GM12878 (cell line): ENCODE measurements at regions not wholly inside any gene's neighbourhood (a gene's known extent, or its start where the extent isn't known, plus 50 kb on each side); places are given as distances from the start of the nearest gene placed in this dataset.

Experiments used
- ATAC-seq: fragments of 200-7000 bp; cut with Tn5 transposase; 3 replicates; pipeline ENCODE4 v1.9.1; 2020; ENCODE audit warnings: mild to moderate bottlenecking, moderate library complexity
- BruUV-seq: library from RNA; stranded (reverse); fragments of 400-500 nt; replicated peaks from 2 replicates; lab custom pipeline; 2021; lab: Mats Ljungman, UMichigan
- CTCF ChIA-PET: fragments of 300-600 bp; sonication (Branson Sonifier 250); formaldehyde crosslinking; extraction: SDS; loops from one replicate; lab custom pipeline; 2021; ENCODE audit warnings: inconsistent platforms; lab: Yijun Ruan, JAX
- POLR2A ChIA-PET: fragments of 350-600 bp; formaldehyde crosslinking; extraction: SDS; loops from one replicate; lab custom pipeline; 2021; ENCODE audit warnings: inconsistent platforms; lab: Charles Lee
- RAD21 ChIA-PET: fragments of 300-600 bp; sonication (Branson Sonifier 250); formaldehyde crosslinking; loops from one replicate; lab custom pipeline; 2023; ENCODE audit warnings: antibody characterized with exemption; ENCODE audit not compliant: unreplicated experiment; lab: Charles Lee
- SMC1A ChIA-PET: fragments of 300-600 bp; sonication (Branson Sonifier 250); formaldehyde crosslinking; loops from one replicate; lab custom pipeline; 2023; ENCODE audit not compliant: unreplicated experiment, uncharacterized antibody; lab: Charles Lee
- DNase-seq: peaks from one replicate; pipeline ENCODE4 v3.0.0-alpha.2; 2011; ENCODE audit warnings: low read depth, low spot score
- FAIRE-seq: peaks from 3 replicates; lab custom pipeline; 2011; peaks lifted over from hg19 to GRCh38; lab: Jason Lieb, UNC
- H2AFZ ChIP-seq: 2 replicates; pipeline ENCODE4 v1.6.0; 2011; ENCODE audit warnings: low read depth, low read length, control low read depth; ENCODE audit not compliant: control insufficient read depth
- H3K27ac ChIP-seq: 2 replicates; pipeline ENCODE4 v1.5.1; 2011; ENCODE audit warnings: control low read depth; ENCODE audit not compliant: control insufficient read depth, insufficient read depth
- H3K27me3 ChIP-seq, 2 experiments: replicated peaks in 1 of 2; 2 replicates each; pipeline versions ENCODE4 v1.6.0 to v1.6.1; 2011; ENCODE audit warnings: low read length in 1 of 2; ENCODE audit not compliant: control insufficient read depth in 2 of 2, insufficient read depth in 2 of 2
- H3K36me3 ChIP-seq, 2 experiments: 2 replicates each; pipeline ENCODE4 v1.5.1; 2011; ENCODE audit warnings: low read length in 1 of 2; ENCODE audit not compliant: control insufficient read depth in 2 of 2, insufficient read depth in 2 of 2
- H3K4me1 ChIP-seq: 2 replicates; pipeline ENCODE4 v1.6.1; 2011; ENCODE audit warnings: mild to moderate bottlenecking, low read length, moderate library complexity, mixed read lengths; ENCODE audit not compliant: control insufficient read depth, insufficient read depth
- H3K4me2 ChIP-seq: 2 replicates; pipeline ENCODE4 v1.6.0; 2011; ENCODE audit warnings: control low read depth; ENCODE audit not compliant: control insufficient read depth, insufficient read depth
- H3K4me3 ChIP-seq: fragments of 200-600 bp; sonication (generic); 2 replicates; pipeline ENCODE4 v1.5.1; 2016
- H3K79me2 ChIP-seq: 2 replicates; pipeline ENCODE4 v1.6.0; 2011; ENCODE audit warnings: low read length; ENCODE audit not compliant: control insufficient read depth, insufficient read depth
- H3K9ac ChIP-seq: 2 replicates; pipeline ENCODE4 v1.8.0; 2011; ENCODE audit warnings: low read length, control low read depth, mixed read lengths; ENCODE audit not compliant: control insufficient read depth, insufficient read depth
- H3K9me3 ChIP-seq: replicated peaks from 3 replicates; pipeline ENCODE4 v1.5.1; 2011; ENCODE audit warnings: mild to moderate bottlenecking, low read length; ENCODE audit not compliant: control insufficient read depth, insufficient read depth
- H4K20me1 ChIP-seq: 2 replicates; pipeline ENCODE4 v1.6.0; 2011; ENCODE audit not compliant: control insufficient read depth, insufficient read depth
- ASH2L ChIP-seq: fragments of 300-600, 200-600 bp; sonication (generic); IDR thresholded peaks from 2 replicates; pipeline ENCODE4 v1.6.1; 2017; ENCODE audit warnings: low read depth, mild to moderate bottlenecking, borderline replicate concordance
- CBX3 ChIP-seq: fragments of 200-600 bp; sonication (generic); IDR thresholded peaks from 2 replicates; pipeline ENCODE4 v1.6.1; 2016; ENCODE audit warnings: low read depth, borderline replicate concordance
- EED ChIP-seq: sonication (generic); IDR thresholded peaks from 2 replicates; pipeline ENCODE4 v1.6.1; 2016; ENCODE audit warnings: antibody characterized with exemption, low read depth
- IRF4 ChIP-seq: IDR thresholded peaks from 2 replicates; pipeline ENCODE4 v1.6.1; 2011; ENCODE audit warnings: low read depth, low read length
- PAX5 ChIP-seq: IDR thresholded peaks from 2 replicates; pipeline ENCODE4 v1.6.1; 2011; ENCODE audit warnings: low read depth, low read length, borderline replicate concordance
- RBBP5 ChIP-seq: fragments of 200-600 bp; sonication (generic); conservative IDR thresholded peaks from 2 replicates; pipeline ENCODE4 v1.6.1; 2016
- SMARCA5 ChIP-seq: fragments of 450-650 bp; IDR thresholded peaks from 2 replicates; pipeline ENCODE4 v1.6.1; 2017; ENCODE audit warnings: mild to moderate bottlenecking
- TAF1 ChIP-seq: IDR thresholded peaks from 2 replicates; pipeline ENCODE4 v1.6.1; 2011; ENCODE audit warnings: mild to moderate bottlenecking, low read depth, low read length, borderline replicate concordance
- ZBED1 ChIP-seq: IDR thresholded peaks from 2 replicates; pipeline ENCODE4 v1.6.1; 2016; ENCODE audit warnings: borderline replicate concordance
- WGBS: methylation state at CpG from one replicate; pipeline ENCODE4 v1.1.6; 2016; ENCODE audit warnings: low lambda C conversion rate; ENCODE audit not compliant: insufficient replicate concordance, insufficient coverage; ENCODE audit errors: missing lambda C conversion rate; 5-methylcytosine and 5-hydroxymethylcytosine counted together
- in situ Hi-C: fragments of 300-500 bp; cut with MboI; formaldehyde crosslinking; loops from 9 replicates; pipeline ENCODE4 v1.14.3; 2018; ENCODE audit warnings: mixed read lengths
- intact Hi-C: fragments of 100-400 bp; cut with micrococcal nuclease; formaldehyde crosslinking; loops from one replicate; pipeline ENCODE4 v1.14.2; 2022; ENCODE audit not compliant: unreplicated experiment
- TF ChIP-seq, protein P1 (sequence below): fragments of 450-650 bp; IDR thresholded peaks from 2 replicates; pipeline ENCODE4 v1.6.1; 2016; ENCODE audit warnings: mild to moderate bottlenecking, moderate library complexity, borderline replicate concordance
- TF ChIP-seq, protein P2 (sequence below): fragments of 150-350 bp; IDR thresholded peaks from 2 replicates; pipeline ENCODE4 v1.6.1; 2014; ENCODE audit warnings: mild to moderate bottlenecking, low read depth, low read length

GRCh38 chr4:41814565-41814964 is 66.0 kb upstream of the PHOX2B start:
- intact Hi-C loops (no loop called here), in situ Hi-C loops (no loop called here)
- no peak overlapping the region for H3K4me2 ChIP-seq
- no peak overlapping the region for H3K9ac ChIP-seq
- 48% methylated on average over 10 of the region's 10 CpGs for WGBS
- no peaks in the 10 kb centered on the region for H3K9me3 ChIP-seq
- RAD21 ChIA-PET = no interaction called here
- no TSS peak for BruUV-seq
- no peaks in the 10 kb centered on the region for H3K4me1 ChIP-seq
- no peaks in the 10 kb centered on the region for H3K36me3 ChIP-seq
- H3K27me3 ChIP-seq = no peaks in the 10 kb centered on the region
- FAIRE-seq (no peak), DNase-seq (no peak), ATAC-seq (no peak)
- no peaks in the 10 kb centered on the region for H4K20me1 ChIP-seq
- CTCF ChIA-PET = interaction anchor here (0.7 kb wide), 1 partner anchor 48 kb away, joined by 3 read pairs; no protein-coding TSS in a partner anchor
- H3K79me2 ChIP-seq = no peaks in the 10 kb centered on the region
- H3K27ac ChIP-seq = no peak overlapping the region
- H2AFZ ChIP-seq = no peak overlapping the region
- no peak for TF ChIP-seq EED
- TF ChIP-seq, protein P1, sequence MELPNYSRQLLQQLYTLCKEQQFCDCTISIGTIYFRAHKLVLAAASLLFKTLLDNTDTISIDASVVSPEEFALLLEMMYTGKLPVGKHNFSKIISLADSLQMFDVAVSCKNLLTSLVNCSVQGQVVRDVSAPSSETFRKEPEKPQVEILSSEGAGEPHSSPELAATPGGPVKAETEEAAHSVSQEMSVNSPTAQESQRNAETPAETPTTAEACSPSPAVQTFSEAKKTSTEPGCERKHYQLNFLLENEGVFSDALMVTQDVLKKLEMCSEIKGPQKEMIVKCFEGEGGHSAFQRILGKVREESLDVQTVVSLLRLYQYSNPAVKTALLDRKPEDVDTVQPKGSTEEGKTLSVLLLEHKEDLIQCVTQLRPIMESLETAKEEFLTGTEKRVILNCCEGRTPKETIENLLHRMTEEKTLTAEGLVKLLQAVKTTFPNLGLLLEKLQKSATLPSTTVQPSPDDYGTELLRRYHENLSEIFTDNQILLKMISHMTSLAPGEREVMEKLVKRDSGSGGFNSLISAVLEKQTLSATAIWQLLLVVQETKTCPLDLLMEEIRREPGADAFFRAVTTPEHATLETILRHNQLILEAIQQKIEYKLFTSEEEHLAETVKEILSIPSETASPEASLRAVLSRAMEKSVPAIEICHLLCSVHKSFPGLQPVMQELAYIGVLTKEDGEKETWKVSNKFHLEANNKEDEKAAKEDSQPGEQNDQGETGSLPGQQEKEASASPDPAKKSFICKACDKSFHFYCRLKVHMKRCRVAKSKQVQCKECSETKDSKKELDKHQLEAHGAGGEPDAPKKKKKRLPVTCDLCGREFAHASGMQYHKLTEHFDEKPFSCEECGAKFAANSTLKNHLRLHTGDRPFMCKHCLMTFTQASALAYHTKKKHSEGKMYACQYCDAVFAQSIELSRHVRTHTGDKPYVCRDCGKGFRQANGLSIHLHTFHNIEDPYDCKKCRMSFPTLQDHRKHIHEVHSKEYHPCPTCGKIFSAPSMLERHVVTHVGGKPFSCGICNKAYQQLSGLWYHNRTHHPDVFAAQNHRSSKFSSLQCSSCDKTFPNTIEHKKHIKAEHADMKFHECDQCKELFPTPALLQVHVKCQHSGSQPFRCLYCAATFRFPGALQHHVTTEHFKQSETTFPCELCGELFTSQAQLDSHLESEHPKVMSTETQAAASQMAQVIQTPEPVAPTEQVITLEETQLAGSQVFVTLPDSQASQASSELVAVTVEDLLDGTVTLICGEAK = no peak
- TF ChIP-seq SMARCA5 = no peak
- no peak for TF ChIP-seq CBX3
- TF ChIP-seq RBBP5 = no peak
- no peak for TF ChIP-seq TAF1
- no peak for TF ChIP-seq PAX5
- TF ChIP-seq IRF4 = no peak
- TF ChIP-seq ASH2L = no peak
- no peak for TF ChIP-seq ZBED1
- TF ChIP-seq, protein P2, sequence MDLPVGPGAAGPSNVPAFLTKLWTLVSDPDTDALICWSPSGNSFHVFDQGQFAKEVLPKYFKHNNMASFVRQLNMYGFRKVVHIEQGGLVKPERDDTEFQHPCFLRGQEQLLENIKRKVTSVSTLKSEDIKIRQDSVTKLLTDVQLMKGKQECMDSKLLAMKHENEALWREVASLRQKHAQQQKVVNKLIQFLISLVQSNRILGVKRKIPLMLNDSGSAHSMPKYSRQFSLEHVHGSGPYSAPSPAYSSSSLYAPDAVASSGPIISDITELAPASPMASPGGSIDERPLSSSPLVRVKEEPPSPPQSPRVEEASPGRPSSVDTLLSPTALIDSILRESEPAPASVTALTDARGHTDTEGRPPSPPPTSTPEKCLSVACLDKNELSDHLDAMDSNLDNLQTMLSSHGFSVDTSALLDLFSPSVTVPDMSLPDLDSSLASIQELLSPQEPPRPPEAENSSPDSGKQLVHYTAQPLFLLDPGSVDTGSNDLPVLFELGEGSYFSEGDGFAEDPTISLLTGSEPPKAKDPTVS = no peak
- SMC1A ChIA-PET = no interaction called here
- POLR2A ChIA-PET = no interaction called here
- no peak overlapping the region for H3K4me3 ChIP-seq
